ENCODE measurements at regions not wholly inside any gene's neighbourhood (a gene's known extent, or its start where the extent isn't known, plus 50 kb on each side); places are given as distances from the start of the nearest gene placed in this dataset.

DNA sequence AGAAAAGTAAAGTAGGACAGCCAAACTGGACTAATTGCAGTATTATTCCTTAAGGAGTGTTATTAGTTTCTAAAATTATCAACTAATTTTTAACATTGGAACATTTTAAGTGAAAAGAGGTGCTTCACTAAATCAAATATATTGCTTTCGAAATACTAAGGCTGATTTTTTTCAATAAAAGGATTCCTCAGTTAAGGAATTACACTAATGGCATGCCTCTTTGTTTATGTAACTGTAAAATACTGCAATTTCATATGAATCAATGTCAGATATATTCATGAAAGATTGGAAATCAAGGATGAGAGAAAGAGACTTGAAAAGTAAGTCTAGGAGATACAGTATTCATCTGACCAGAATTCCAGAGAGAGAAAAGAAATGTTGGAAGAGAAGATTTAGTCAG is 129.8 kb downstream of the TANC2 start:
- Histone ChIP-seq H3K27me3 (ENCODE audit: control insufficient read depth, insufficient read depth, low read length) (no peaks in the 10 kb centered on the region), H3K4me3 (ENCODE audit: low read length) (no peak overlapping the region), H3K27ac (ENCODE audit: low read length) (no peak overlapping the region), H3K9me3 (ENCODE audit: control insufficient read depth, insufficient read depth, low read length) (no peaks in the 10 kb centered on the region), H3K4me1 (ENCODE audit: control insufficient read depth, insufficient read depth, low read length) (no peaks in the 10 kb centered on the region), H3K36me3 (ENCODE audit: control insufficient read depth, insufficient read depth, low read length) (no peaks in the 10 kb centered on the region)
- DNase-seq (ENCODE audit: low read depth, low spot score): no peak
- no CpG with 5 or more reads among the region's 1 CpG for WGBS (ENCODE audit: insufficient coverage, insufficient read length)

DNA sequence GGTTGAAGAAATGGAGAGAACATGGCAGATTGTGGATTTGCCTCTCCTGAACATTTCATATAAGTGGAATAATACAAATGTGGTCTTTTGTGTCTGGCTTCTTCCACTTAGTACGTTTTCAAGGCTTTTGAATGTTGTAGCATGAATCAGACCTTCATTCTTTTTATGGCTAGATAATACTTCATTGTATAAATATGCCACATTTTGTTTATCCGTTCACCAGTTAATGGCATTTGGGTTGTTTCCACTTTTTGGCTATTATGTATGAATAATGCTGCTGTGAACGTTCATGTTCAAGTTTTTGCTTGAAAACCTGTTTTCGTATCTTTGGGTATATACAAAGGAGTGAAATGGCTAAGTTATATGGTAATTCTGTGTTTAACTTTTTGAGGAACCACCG is 130.4 kb downstream of the TANC2 start:
- Histone ChIP-seq H3K27ac (ENCODE audit: low read length) (no peak overlapping the region), H3K36me3 (ENCODE audit: control insufficient read depth, insufficient read depth, low read length) (no peaks in the 10 kb centered on the region), H3K27me3 (ENCODE audit: control insufficient read depth, insufficient read depth, low read length) (no peaks in the 10 kb centered on the region), H3K9me3 (ENCODE audit: control insufficient read depth, insufficient read depth, low read length) (no peaks in the 10 kb centered on the region), H3K4me1 (ENCODE audit: control insufficient read depth, insufficient read depth, low read length) (no peaks in the 10 kb centered on the region), H3K4me3 (ENCODE audit: low read length) (no peak overlapping the region)
- no peak for DNase-seq (ENCODE audit: low read depth, low spot score)
- no CpG with 5 or more reads among the region's 5 CpGs for WGBS (ENCODE audit: insufficient coverage, insufficient read length)

- no peak overlapping the region for H3K27ac ChIP-seq (ENCODE audit: low read length)
- DNase-seq (ENCODE audit: low read depth, low spot score): no peak
- no peaks in the 10 kb centered on the region for H3K4me1 ChIP-seq (ENCODE audit: control insufficient read depth, insufficient read depth, low read length)
- H3K36me3 ChIP-seq (ENCODE audit: control insufficient read depth, insufficient read depth, low read length): no peaks in the 10 kb centered on the region
- no peaks in the 10 kb centered on the region for H3K9me3 ChIP-seq (ENCODE audit: control insufficient read depth, insufficient read depth, low read length)
- H3K27me3 ChIP-seq (ENCODE audit: control insufficient read depth, insufficient read depth, low read length): no peaks in the 10 kb centered on the region
- no CpG with 5 or more reads among the region's 1 CpG for WGBS (ENCODE audit: insufficient coverage, insufficient read length)
- H3K4me3 ChIP-seq (ENCODE audit: low read length): no peak overlapping the region
Measured at GRCh38 chr17:63099425-63099824, 133.4 kb downstream of the TANC2 start.

DNA sequence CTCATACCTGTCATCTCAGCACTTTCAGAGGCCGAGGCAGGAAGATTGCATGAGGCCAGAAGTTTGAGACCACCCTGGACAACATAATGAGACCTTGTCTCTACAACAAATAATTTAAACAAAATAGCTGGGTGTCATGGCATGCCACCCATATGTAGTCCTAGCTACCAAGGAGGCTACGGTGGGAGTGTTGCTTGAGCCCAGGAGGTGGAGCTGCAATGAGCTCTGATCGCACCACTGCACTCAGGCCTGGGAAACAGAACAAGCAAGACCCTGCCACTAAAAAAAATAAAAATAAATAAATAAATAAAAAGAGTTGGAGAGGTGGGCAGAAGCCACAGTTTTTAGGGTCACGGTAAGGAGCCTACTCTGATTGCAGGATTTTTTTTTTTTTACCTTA is 136.0 kb downstream of the TANC2 start:
- Histone ChIP-seq H3K27me3 (ENCODE audit: control insufficient read depth, insufficient read depth, low read length) (no peaks in the 10 kb centered on the region), H3K36me3 (ENCODE audit: control insufficient read depth, insufficient read depth, low read length) (no peaks in the 10 kb centered on the region), H3K4me1 (ENCODE audit: control insufficient read depth, insufficient read depth, low read length) (no peaks in the 10 kb centered on the region), H3K9me3 (ENCODE audit: control insufficient read depth, insufficient read depth, low read length) (no peaks in the 10 kb centered on the region), H3K27ac (ENCODE audit: low read length) (no peak overlapping the region), H3K4me3 (ENCODE audit: low read length) (no peak overlapping the region)
- no CpG with 5 or more reads among the region's 4 CpGs for WGBS (ENCODE audit: insufficient coverage, insufficient read length)
- DNase-seq (ENCODE audit: low read depth, low spot score): no peak

DNA sequence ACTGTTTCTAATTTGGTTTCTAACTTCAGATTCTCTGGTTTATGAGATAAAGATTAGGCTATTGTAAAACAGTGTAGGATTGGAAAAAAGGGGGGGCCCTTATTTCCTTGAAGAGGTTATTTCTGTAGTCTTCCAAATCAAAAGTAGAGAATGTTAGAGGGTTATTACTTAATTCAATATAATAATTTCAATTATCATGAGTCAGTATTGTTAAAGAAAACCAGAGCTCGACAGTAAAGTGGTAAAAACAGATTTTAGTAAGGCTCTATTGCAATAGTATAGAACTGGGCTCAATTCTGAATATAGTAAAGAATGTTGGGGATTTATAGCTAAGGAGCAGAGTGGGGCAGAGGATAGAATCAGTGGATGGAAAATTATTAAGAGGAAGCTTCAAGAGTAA is 140.0 kb downstream of the TANC2 start:
- H3K4me3 ChIP-seq (ENCODE audit: low read length): no peak overlapping the region
- WGBS (ENCODE audit: insufficient coverage, insufficient read length): no CpG with 5 or more reads among the region's 1 CpG
- no peaks in the 10 kb centered on the region for H3K9me3 ChIP-seq (ENCODE audit: control insufficient read depth, insufficient read depth, low read length)
- no peaks in the 10 kb centered on the region for H3K36me3 ChIP-seq (ENCODE audit: control insufficient read depth, insufficient read depth, low read length)
- H3K27ac ChIP-seq (ENCODE audit: low read length): no peak overlapping the region
- H3K27me3 ChIP-seq (ENCODE audit: control insufficient read depth, insufficient read depth, low read length): no peaks in the 10 kb centered on the region
- no peak for DNase-seq (ENCODE audit: low read depth, low spot score)
- no peaks in the 10 kb centered on the region for H3K4me1 ChIP-seq (ENCODE audit: control insufficient read depth, insufficient read depth, low read length)

DNA sequence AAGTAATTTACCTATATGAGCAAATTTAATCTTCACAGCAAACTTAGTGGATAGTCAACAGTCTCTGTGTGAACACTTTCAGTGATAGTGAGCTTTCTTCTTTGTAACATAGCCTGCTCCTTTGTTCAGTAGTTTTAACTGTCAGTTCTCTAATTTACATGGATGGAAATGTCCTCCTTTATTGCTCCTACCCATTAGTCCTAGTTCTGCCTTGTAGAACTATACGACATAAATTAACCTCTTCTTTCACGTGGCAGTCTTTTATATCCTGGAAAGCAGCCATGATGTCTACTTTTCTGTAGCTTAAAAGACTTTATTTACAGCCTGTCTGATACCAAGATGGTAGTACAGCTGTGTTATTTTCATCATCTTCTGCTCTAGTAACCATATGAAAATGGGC is 143.6 kb downstream of the TANC2 start:
- H3K27ac ChIP-seq (ENCODE audit: low read length): no peak overlapping the region
- WGBS (ENCODE audit: insufficient coverage, insufficient read length): no CpG with 5 or more reads among the region's 2 CpGs
- H3K36me3 ChIP-seq (ENCODE audit: control insufficient read depth, insufficient read depth, low read length): no peaks in the 10 kb centered on the region
- no peaks in the 10 kb centered on the region for H3K9me3 ChIP-seq (ENCODE audit: control insufficient read depth, insufficient read depth, low read length)
- no peaks in the 10 kb centered on the region for H3K27me3 ChIP-seq (ENCODE audit: control insufficient read depth, insufficient read depth, low read length)
- H3K4me3 ChIP-seq (ENCODE audit: low read length): no peak overlapping the region
- no peak for DNase-seq (ENCODE audit: low read depth, low spot score)
- no peaks in the 10 kb centered on the region for H3K4me1 ChIP-seq (ENCODE audit: control insufficient read depth, insufficient read depth, low read length)

GRCh38 chr17:63113167-63113566 is 147.1 kb downstream of the TANC2 start:
- Histone ChIP-seq H3K27ac (ENCODE audit: low read length) (no peak overlapping the region), H3K4me1 (ENCODE audit: control insufficient read depth, insufficient read depth, low read length) (no peaks in the 10 kb centered on the region), H3K9me3 (ENCODE audit: control insufficient read depth, insufficient read depth, low read length) (no peaks in the 10 kb centered on the region), H3K27me3 (ENCODE audit: control insufficient read depth, insufficient read depth, low read length) (no peaks in the 10 kb centered on the region), H3K4me3 (ENCODE audit: low read length) (no peak overlapping the region), H3K36me3 (ENCODE audit: control insufficient read depth, insufficient read depth, low read length) (no peaks in the 10 kb centered on the region)
- WGBS (ENCODE audit: insufficient coverage, insufficient read length): no CpG with 5 or more reads among the region's 4 CpGs
- DNase-seq (ENCODE audit: low read depth, low spot score): no peak

DNA sequence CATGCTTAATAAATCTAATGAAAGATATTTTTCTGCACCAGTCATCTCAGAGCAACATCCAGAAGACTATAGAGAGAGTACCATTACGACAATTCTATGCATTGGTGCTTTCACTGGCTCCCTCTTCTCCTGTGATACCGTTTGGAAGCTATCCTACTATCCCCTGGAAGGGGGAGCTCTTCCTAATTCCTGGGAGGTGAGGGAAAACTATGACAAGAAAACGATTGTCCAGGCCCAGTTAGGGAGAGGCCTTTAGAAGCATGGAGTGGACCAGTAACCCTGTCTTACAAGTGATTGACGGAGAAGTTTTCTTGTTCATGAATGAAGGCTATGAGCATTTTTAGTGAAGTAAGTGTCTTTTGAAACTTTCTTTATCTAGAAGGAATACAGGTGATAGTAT is 150.2 kb downstream of the TANC2 start:
- WGBS (ENCODE audit: insufficient coverage, insufficient read length): no CpG with 5 or more reads among the region's 4 CpGs
- Histone ChIP-seq H3K36me3 (ENCODE audit: control insufficient read depth, insufficient read depth, low read length) (no peaks in the 10 kb centered on the region), H3K27me3 (ENCODE audit: control insufficient read depth, insufficient read depth, low read length) (no peaks in the 10 kb centered on the region), H3K27ac (ENCODE audit: low read length) (no peak overlapping the region), H3K9me3 (ENCODE audit: control insufficient read depth, insufficient read depth, low read length) (no peaks in the 10 kb centered on the region), H3K4me3 (ENCODE audit: low read length) (no peak overlapping the region), H3K4me1 (ENCODE audit: control insufficient read depth, insufficient read depth, low read length) (no peaks in the 10 kb centered on the region)
- DNase-seq (ENCODE audit: low read depth, low spot score): no peak

DNA sequence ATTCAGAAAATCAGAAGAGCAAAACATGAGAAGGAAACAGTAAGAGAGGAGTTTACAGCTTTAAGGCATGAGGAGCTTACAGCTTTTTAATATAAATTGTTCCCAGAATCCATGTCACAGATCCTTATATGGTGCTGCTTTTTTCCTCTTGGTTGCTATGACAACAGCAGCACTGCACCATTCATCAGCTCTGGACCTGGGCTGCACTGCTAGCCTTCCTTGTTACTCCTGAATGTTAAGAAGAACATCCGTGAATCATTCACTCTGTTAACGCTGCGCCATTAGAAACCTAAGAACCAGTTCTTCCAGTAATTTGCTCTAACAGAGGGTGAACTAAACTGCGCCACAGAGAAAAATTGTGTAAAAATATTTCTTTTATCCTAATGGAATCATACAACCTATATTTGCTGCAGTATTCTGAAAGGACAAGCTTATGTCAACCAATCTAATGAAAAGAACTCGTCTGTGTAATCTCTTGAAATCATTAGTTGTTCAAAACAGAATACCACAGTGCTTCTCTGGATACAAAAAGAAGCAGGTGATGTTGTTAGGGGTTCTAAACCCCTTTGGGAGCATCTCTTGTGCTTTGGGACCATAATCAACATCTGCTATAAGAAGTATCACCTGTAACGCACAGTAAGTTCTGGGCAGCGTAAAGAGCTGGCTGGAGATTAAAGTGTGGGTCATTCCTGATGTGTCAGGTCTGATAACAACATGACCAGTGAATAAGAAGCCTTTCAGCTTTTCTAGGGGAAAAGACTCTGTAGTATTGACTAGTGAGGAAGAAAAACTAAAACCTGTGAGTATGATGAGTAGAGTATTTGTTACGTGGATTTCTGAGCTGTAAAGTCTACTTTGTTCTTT is 151.2 kb downstream of the TANC2 start:
- Histone ChIP-seq H3K4me3 (ENCODE audit: low read length) (no peak overlapping the region), H3K4me1 (ENCODE audit: control insufficient read depth, insufficient read depth, low read length) (no peaks in the 10 kb centered on the region), H3K9me3 (ENCODE audit: control insufficient read depth, insufficient read depth, low read length) (no peaks in the 10 kb centered on the region), H3K27me3 (ENCODE audit: control insufficient read depth, insufficient read depth, low read length) (no peaks in the 10 kb centered on the region), H3K36me3 (ENCODE audit: control insufficient read depth, insufficient read depth, low read length) (no peaks in the 10 kb centered on the region), H3K27ac (ENCODE audit: low read length) (no peak overlapping the region)
- WGBS (ENCODE audit: insufficient coverage, insufficient read length): no CpG with 5 or more reads among the region's 8 CpGs
- DNase-seq (ENCODE audit: low read depth, low spot score): no peak

GRCh38 chr17:63120406-63120805 is 154.4 kb downstream of the TANC2 start:
- no peak for DNase-seq (ENCODE audit: low read depth, low spot score)
- Histone ChIP-seq H3K4me1 (ENCODE audit: control insufficient read depth, insufficient read depth, low read length) (no peaks in the 10 kb centered on the region), H3K27me3 (ENCODE audit: control insufficient read depth, insufficient read depth, low read length) (no peaks in the 10 kb centered on the region), H3K36me3 (ENCODE audit: control insufficient read depth, insufficient read depth, low read length) (no peaks in the 10 kb centered on the region), H3K9me3 (ENCODE audit: control insufficient read depth, insufficient read depth, low read length) (no peaks in the 10 kb centered on the region), H3K27ac (ENCODE audit: low read length) (no peak overlapping the region), H3K4me3 (ENCODE audit: low read length) (no peak overlapping the region)
- WGBS (ENCODE audit: insufficient coverage, insufficient read length): no CpG with 5 or more reads among the region's 2 CpGs

DNA sequence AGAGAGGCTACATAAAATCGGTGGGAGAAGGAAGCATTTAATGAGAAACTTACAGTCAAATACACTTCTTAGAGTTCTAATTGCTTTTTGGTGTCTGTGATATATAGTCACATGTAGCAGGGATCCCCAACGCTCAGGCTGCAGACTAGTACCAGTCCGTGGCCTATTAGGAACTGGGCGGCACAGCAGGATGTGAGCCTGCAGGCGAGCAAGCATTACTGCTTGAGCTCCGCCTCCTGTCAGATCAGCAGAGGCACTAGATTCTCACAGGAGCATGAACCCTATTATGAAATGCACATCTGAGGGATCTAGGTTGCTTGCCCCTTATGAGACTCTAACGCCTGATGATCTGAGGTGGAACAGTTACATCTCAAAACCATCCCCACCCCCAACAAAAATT is 158.5 kb downstream of the TANC2 start:
- WGBS (ENCODE audit: insufficient coverage, insufficient read length): no CpG with 5 or more reads among the region's 7 CpGs
- H3K27ac ChIP-seq (ENCODE audit: low read length): no peak overlapping the region
- no peaks in the 10 kb centered on the region for H3K36me3 ChIP-seq (ENCODE audit: control insufficient read depth, insufficient read depth, low read length)
- H3K27me3 ChIP-seq (ENCODE audit: control insufficient read depth, insufficient read depth, low read length): no peaks in the 10 kb centered on the region
- H3K4me1 ChIP-seq (ENCODE audit: control insufficient read depth, insufficient read depth, low read length): no peaks in the 10 kb centered on the region
- no peak overlapping the region for H3K4me3 ChIP-seq (ENCODE audit: low read length)
- no peak for DNase-seq (ENCODE audit: low read depth, low spot score)
- no peaks in the 10 kb centered on the region for H3K9me3 ChIP-seq (ENCODE audit: control insufficient read depth, insufficient read depth, low read length)
